Fibroblast of pulmonary artery (primary cell): ENCODE measurements at regions not wholly inside any gene's neighbourhood (a gene's known extent, or its start where the extent isn't known, plus 50 kb on each side); places are given as distances from the start of the nearest gene placed in this dataset.

Experiments used
- DNase-seq: peaks from one replicate; pipeline ENCODE4 v3.0.0-alpha.2; 2010; ENCODE audit warnings: low read depth
- H3K4me3 ChIP-seq: replicated peaks from 2 replicates; pipeline ENCODE4 v1.5.1; 2011; ENCODE audit warnings: low read depth, mild to moderate bottlenecking, control low read depth, low read length, moderate library complexity
- TF ChIP-seq, protein P1 (sequence below): IDR thresholded peaks from 2 replicates; pipeline ENCODE4 v1.5.1; 2011; ENCODE audit warnings: mild to moderate bottlenecking, control low read depth, low read length, inconsistent platforms; ENCODE audit errors: missing control alignments

DNA sequence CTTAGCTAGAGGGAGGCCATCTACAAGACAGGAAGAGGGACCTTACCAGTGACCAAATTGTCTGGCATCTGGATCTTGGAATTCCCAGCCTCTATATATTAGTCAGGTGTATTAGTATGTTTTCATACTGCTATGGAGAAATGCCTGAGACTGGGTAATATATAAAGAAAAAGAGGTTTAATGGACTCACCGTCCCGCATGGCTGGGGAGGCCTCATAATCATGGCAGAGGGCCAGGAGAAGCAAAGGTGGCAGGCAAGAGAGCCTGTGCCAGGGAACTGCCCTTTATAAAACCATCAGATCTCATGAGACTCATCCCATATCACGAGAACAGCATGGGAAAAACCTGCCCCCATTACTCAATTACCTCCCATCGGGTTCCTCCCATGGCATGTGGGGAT is 500.2 kb downstream of the SHISA9 start:
- DNase-seq: no peak
- H3K4me3 ChIP-seq: no peak overlapping the region
- TF ChIP-seq, protein P1, sequence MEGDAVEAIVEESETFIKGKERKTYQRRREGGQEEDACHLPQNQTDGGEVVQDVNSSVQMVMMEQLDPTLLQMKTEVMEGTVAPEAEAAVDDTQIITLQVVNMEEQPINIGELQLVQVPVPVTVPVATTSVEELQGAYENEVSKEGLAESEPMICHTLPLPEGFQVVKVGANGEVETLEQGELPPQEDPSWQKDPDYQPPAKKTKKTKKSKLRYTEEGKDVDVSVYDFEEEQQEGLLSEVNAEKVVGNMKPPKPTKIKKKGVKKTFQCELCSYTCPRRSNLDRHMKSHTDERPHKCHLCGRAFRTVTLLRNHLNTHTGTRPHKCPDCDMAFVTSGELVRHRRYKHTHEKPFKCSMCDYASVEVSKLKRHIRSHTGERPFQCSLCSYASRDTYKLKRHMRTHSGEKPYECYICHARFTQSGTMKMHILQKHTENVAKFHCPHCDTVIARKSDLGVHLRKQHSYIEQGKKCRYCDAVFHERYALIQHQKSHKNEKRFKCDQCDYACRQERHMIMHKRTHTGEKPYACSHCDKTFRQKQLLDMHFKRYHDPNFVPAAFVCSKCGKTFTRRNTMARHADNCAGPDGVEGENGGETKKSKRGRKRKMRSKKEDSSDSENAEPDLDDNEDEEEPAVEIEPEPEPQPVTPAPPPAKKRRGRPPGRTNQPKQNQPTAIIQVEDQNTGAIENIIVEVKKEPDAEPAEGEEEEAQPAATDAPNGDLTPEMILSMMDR: no peak

DNA sequence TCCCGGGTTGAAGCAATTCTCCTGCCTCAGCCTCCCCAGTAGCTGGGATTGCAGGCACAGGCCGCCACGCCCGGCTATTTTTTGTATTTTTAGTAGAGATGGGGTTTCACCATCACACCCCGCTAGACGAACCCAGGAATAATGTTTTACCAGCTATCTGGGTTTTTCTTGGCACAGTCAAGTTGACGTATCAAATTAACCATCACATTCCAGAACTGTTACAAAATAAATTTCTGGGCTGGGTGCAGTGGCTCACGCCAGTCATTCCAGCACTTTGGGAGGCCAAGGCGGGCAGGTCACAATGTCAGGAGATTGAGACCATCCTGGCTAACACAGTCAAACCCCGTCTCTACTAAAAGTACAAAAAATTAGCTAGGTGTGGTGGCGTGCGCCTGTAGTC is 501.2 kb downstream of the SHISA9 start:
- no peak overlapping the region for H3K4me3 ChIP-seq
- TF ChIP-seq, protein P1: no peak
- DNase-seq: no peak

DNA sequence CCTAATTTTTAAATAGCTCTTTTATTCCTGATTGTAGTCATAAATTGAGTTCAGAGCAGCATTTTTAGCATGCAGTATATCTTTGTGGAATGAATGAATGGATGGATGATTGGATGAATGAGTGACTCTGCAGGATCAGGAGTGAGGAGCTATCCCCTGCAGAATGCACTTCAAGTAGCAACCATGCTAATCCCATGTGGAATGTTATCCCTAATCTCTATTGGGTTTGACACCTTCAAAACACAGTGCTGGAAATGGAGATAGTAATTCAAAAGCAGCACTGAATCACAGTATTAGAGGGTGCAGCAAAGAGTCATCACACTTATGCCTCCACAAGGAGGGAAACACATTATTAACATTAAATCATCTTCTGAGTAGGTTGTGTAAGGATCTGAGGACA is 501.9 kb downstream of the SHISA9 start:
- DNase-seq: no peak
- TF ChIP-seq, protein P1: no peak
- H3K4me3 ChIP-seq: no peak overlapping the region

GRCh38 chr16:13414154-13414553 is 505.8 kb upstream of the ERCC4 start:
- no peak for DNase-seq
- no peak overlapping the region for H3K4me3 ChIP-seq
- TF ChIP-seq, protein P1: no peak

DNA sequence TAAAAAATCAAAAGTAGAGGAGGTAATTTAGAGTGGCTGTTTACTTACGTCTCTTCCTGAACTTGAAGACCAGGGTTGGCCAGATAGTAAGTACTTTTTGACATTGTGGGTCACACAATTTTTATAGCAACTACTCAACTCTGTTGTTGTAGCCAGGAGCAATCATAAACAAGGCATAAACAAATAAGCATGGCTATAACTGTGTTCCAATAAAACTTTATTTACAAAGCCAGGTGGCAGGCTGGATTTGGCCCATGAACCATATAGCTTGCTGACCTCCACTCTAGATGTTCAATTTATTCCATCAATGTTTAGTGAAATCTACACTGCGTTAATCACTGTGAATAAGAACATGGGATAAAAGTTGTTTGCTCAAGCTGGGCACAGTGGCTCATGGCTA is 500.4 kb upstream of the ERCC4 start:
- H3K4me3 ChIP-seq: no peak overlapping the region
- DNase-seq: no peak
- TF ChIP-seq, protein P1: no peak

- TF ChIP-seq, protein P1: no peak
- H3K4me3 ChIP-seq: no peak overlapping the region
- DNase-seq: no peak
Measured at GRCh38 chr16:13421726-13422125, 498.2 kb upstream of the ERCC4 start.

GRCh38 chr16:13425836-13426235 is 494.1 kb upstream of the ERCC4 start:
- no peak overlapping the region for H3K4me3 ChIP-seq
- TF ChIP-seq, protein P1: no peak
- DNase-seq: no peak
